Stomach (tissue), 4 donors: ENCODE measurements at regions not wholly inside any gene's neighbourhood (a gene's known extent, or its start where the extent isn't known, plus 50 kb on each side); places are given as distances from the start of the nearest gene placed in this dataset.

Experiments
- EP300 ChIP-seq: sonication (generic); formaldehyde crosslinking; IDR thresholded peaks from one replicate; pipeline ENCODE4 v1.6.1; 2017; ENCODE audit warnings: antibody characterized with exemption
- POLR2A ChIP-seq, 4 donors: fragments of 450-650 bp; IDR thresholded peaks; one replicate each; pipeline ENCODE4 v1.6.1; 2016; ENCODE audit warnings: antibody characterized with exemption in 4 of 4, control low read depth in 2 of 4, mild to moderate bottlenecking in 1 of 4, moderate library complexity in 1 of 4
- POLR2AphosphoS5 ChIP-seq, 3 donors: sonication (generic); formaldehyde crosslinking; IDR thresholded peaks; one replicate each; pipeline ENCODE4 v1.6.1; 2016; ENCODE audit warnings: antibody characterized with exemption in 3 of 3
- TF ChIP-seq, protein P1 (sequence below), 7 experiments: fragments of 450-650 bp in 4 of 7; fragments of 200-600 bp in 3 of 7; sonication (generic) in 3 of 7; IDR thresholded peaks; one replicate each; pipeline ENCODE4 v1.5.1; 2016 to 2019; ENCODE audit warnings: antibody characterized with exemption in 7 of 7, control low read depth in 2 of 7, mild to moderate bottlenecking in 1 of 7

DNA sequence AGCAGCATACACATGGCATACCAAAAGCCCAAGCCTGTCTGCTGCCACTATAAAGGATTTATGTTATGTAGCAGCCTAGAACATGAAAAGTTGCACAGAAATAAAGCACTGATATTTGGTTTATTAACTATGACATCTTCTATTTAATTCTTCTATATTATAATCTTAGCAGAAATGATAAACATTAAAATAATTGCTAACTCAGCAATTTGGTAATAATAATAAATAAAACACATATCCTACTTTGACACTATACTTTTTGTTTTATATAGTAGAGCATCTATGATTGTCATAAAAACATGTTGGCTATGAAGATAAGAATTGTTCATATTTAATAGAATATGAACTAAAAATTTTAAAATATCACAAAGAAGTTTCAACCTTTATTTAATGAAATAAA is 1733.3 kb upstream of the IGFBP7 start:
- TF ChIP-seq POLR2A (IDR thresholded peaks at IDR 0.05), result no peak
- TF ChIP-seq, protein P1, sequence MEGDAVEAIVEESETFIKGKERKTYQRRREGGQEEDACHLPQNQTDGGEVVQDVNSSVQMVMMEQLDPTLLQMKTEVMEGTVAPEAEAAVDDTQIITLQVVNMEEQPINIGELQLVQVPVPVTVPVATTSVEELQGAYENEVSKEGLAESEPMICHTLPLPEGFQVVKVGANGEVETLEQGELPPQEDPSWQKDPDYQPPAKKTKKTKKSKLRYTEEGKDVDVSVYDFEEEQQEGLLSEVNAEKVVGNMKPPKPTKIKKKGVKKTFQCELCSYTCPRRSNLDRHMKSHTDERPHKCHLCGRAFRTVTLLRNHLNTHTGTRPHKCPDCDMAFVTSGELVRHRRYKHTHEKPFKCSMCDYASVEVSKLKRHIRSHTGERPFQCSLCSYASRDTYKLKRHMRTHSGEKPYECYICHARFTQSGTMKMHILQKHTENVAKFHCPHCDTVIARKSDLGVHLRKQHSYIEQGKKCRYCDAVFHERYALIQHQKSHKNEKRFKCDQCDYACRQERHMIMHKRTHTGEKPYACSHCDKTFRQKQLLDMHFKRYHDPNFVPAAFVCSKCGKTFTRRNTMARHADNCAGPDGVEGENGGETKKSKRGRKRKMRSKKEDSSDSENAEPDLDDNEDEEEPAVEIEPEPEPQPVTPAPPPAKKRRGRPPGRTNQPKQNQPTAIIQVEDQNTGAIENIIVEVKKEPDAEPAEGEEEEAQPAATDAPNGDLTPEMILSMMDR (IDR thresholded peaks at IDR 0.05), result no peak
- no peak for TF ChIP-seq POLR2AphosphoS5 (IDR thresholded peaks at IDR 0.05)
- no peak for TF ChIP-seq EP300
